B cell (primary cell): ENCODE measurements at regions not wholly inside any gene's neighbourhood (a gene's known extent, or its start where the extent isn't known, plus 50 kb on each side); places are given as distances from the start of the nearest gene placed in this dataset.

Source experiments
- ATAC-seq: fragments of 200-7000 bp; cut with Tn5 transposase; one replicate; pipeline ENCODE4 v1.10.0; 2021; ENCODE audit warnings: low read depth, mild to moderate bottlenecking, moderate number of reproducible peaks, moderate library complexity
- CTCF ChIA-PET: fragments of 350-600 bp; sonication (Branson Sonifier 250); formaldehyde crosslinking; loops from one replicate; lab custom pipeline; 2021; ENCODE audit warnings: antibody characterized with exemption, inconsistent platforms; lab: Charles Lee
- POLR2A ChIA-PET: fragments of 350-600 bp; sonication (Branson Sonifier 250); formaldehyde crosslinking; loops from one replicate; lab custom pipeline; 2021; ENCODE audit warnings: antibody characterized with exemption; lab: Charles Lee
- DNase-seq: peaks from one replicate; pipeline ENCODE4 v3.0.0; 2013
- H2AFZ ChIP-seq: 2 replicates; pipeline ENCODE4 v1.6.1; 2012; ENCODE audit warnings: mild to moderate bottlenecking, low read depth, low read length; ENCODE audit not compliant: insufficient read depth, poor library complexity, severe bottlenecking
- H3K27ac ChIP-seq, 2 donors: 1 replicate in 1 of 2; 2 replicates in 1 of 2; pipeline ENCODE4 v1.5.1; 2012 to 2013; ENCODE audit warnings: low read length in 2 of 2, mild to moderate bottlenecking in 2 of 2, moderate library complexity in 1 of 2
- H3K27me3 ChIP-seq, 4 experiments: fragments of 200-600 bp in 1 of 4; sonication (generic) in 1 of 4; replicated peaks in 1 of 4; 1 replicate in 2 of 4; 2 replicates in 2 of 4; pipeline versions ENCODE4 v1.6.1 to v1.7.0; 2013 to 2016; ENCODE audit warnings: low read length in 3 of 4, mild to moderate bottlenecking in 2 of 4, mixed read lengths in 1 of 4, moderate library complexity in 1 of 4; ENCODE audit not compliant: insufficient read depth in 4 of 4, control insufficient read depth in 3 of 4; ENCODE audit errors: control extremely low read depth in 1 of 4
- H3K36me3 ChIP-seq, 2 experiments: replicated peaks in 1 of 2; 1 replicate in 1 of 2; 2 replicates in 1 of 2; pipeline versions ENCODE4 v1.6.1 to v1.7.1; 2013; ENCODE audit warnings: low read length in 1 of 2; ENCODE audit not compliant: insufficient read depth in 2 of 2, control insufficient read depth in 1 of 2; ENCODE audit errors: control extremely low read depth in 1 of 2, extremely low read depth in 1 of 2
- H3K4me1 ChIP-seq, 2 donors: fragments of 200-600 bp in 1 of 2; sonication (generic) in 1 of 2; 1 replicate in 1 of 2; 2 replicates in 1 of 2; pipeline versions ENCODE4 v1.5.1 to v1.6.1; 2013 to 2017; ENCODE audit warnings: low read length in 2 of 2; ENCODE audit not compliant: control insufficient read depth in 2 of 2, insufficient read depth in 2 of 2
- H3K4me2 ChIP-seq: replicated peaks from 2 replicates; pipeline ENCODE3; 2012; ENCODE audit warnings: mild to moderate bottlenecking, low read depth, low read length; ENCODE audit not compliant: poor library complexity, severe bottlenecking
- H3K4me3 ChIP-seq, 5 experiments: fragments of 200-600 bp in 1 of 5; sonication (generic) in 1 of 5; 1 replicate in 3 of 5; 2 replicates in 2 of 5; pipeline versions ENCODE4 v1.5.1 to v1.7.0; 2011 to 2016; ENCODE audit warnings: low read length in 4 of 5, mild to moderate bottlenecking in 4 of 5, low read depth in 2 of 5, control low read depth in 1 of 5, moderate library complexity in 1 of 5; ENCODE audit not compliant: insufficient read depth in 1 of 5; ENCODE audit errors: control extremely low read depth in 1 of 5, extremely low read depth in 1 of 5
- H3K79me2 ChIP-seq: fragments of 200-600 bp; sonication (generic); one replicate; pipeline ENCODE4 v1.6.0; 2016; ENCODE audit warnings: low read length; ENCODE audit not compliant: control insufficient read depth, insufficient read depth
- H3K9ac ChIP-seq: fragments of 200-600 bp; sonication (generic); 2 replicates; pipeline ENCODE4 v1.6.1; 2017; ENCODE audit warnings: mild to moderate bottlenecking, low read length, moderate library complexity
- H3K9me3 ChIP-seq, 3 donors: one replicate each; pipeline versions ENCODE4 v1.6.1 to v1.7.1; 2013; ENCODE audit warnings: low read length in 2 of 3; ENCODE audit not compliant: control insufficient read depth in 2 of 3, insufficient read depth in 1 of 3; ENCODE audit errors: control extremely low read depth in 1 of 3
- H4K20me1 ChIP-seq: 2 replicates; pipeline ENCODE4 v1.6.0; 2012; ENCODE audit warnings: mild to moderate bottlenecking, low read length; ENCODE audit not compliant: insufficient read depth, control insufficient read depth, poor library complexity, severe bottlenecking
- H3K27ac Mint-ChIP-seq: one replicate; pipeline ENCODE4 v1.8.0; 2021; ENCODE audit warnings: mixed read lengths
- H3K27me3 Mint-ChIP-seq: one replicate; pipeline ENCODE4 v1.8.0; 2021; ENCODE audit warnings: mixed read lengths
- H3K4me1 Mint-ChIP-seq: one replicate; pipeline ENCODE4 v1.8.0; 2021; ENCODE audit warnings: mixed read lengths
- H3K4me3 Mint-ChIP-seq: one replicate; pipeline ENCODE4 v1.8.0; 2021; ENCODE audit warnings: mixed read lengths
- H3K9me3 Mint-ChIP-seq: one replicate; pipeline ENCODE4 v1.8.0; 2022; ENCODE audit warnings: mixed read lengths; ENCODE audit not compliant: insufficient read depth
- EZH2 ChIP-seq: IDR thresholded peaks from 2 replicates; pipeline ENCODE4 v1.6.1; 2012; ENCODE audit warnings: borderline replicate concordance, low read depth, mild to moderate bottlenecking, moderate library complexity, low read length; ENCODE audit not compliant: insufficient read depth, poor library complexity, severe bottlenecking
- WGBS: methylation state at CpG from one replicate; pipeline ENCODE4 v1.1.5; 2013; ENCODE audit warnings: missing lambda C conversion rate; ENCODE audit not compliant: insufficient coverage; 5-methylcytosine and 5-hydroxymethylcytosine counted together
- intact Hi-C: fragments of 100-400 bp; cut with micrococcal nuclease; formaldehyde crosslinking; loops from one replicate; pipeline ENCODE4 v1.10.0; 2022
- TF ChIP-seq, protein P1 (sequence below): fragments of 200-600 bp; IDR thresholded peaks from one replicate; pipeline ENCODE4 v1.8.0; 2022; ENCODE audit warnings: antibody characterized with exemption, mild to moderate bottlenecking

- no peaks in the 10 kb centered on the region for H3K9me3 Mint-ChIP-seq
- Histone ChIP-seq H3K36me3 (no peaks in the 10 kb centered on the region), H2AFZ (no peak overlapping the region), H3K9me3 (peaks cover 0 to 1% (median 0%) of the 10 kb centered on the region in 3 donors), H3K4me1 (no peaks in the 10 kb centered on the region), H4K20me1 (no peaks in the 10 kb centered on the region), H3K9ac (no peak overlapping the region), H3K27ac (no peak overlapping the region), H3K79me2 (no peaks in the 10 kb centered on the region), H3K27me3 (no peaks in the 10 kb centered on the region), H3K4me3 (no peak overlapping the region), H3K4me2 (no peak overlapping the region)
- no peak overlapping the region for H3K4me3 Mint-ChIP-seq
- no peaks in the 10 kb centered on the region for H3K4me1 Mint-ChIP-seq
- intact Hi-C loops: no loop called here
- ChIA-PET POLR2A (no interaction called here), CTCF (no interaction called here)
- H3K27ac Mint-ChIP-seq: no peak overlapping the region
- no peak for ATAC-seq
- TF ChIP-seq, protein P1, sequence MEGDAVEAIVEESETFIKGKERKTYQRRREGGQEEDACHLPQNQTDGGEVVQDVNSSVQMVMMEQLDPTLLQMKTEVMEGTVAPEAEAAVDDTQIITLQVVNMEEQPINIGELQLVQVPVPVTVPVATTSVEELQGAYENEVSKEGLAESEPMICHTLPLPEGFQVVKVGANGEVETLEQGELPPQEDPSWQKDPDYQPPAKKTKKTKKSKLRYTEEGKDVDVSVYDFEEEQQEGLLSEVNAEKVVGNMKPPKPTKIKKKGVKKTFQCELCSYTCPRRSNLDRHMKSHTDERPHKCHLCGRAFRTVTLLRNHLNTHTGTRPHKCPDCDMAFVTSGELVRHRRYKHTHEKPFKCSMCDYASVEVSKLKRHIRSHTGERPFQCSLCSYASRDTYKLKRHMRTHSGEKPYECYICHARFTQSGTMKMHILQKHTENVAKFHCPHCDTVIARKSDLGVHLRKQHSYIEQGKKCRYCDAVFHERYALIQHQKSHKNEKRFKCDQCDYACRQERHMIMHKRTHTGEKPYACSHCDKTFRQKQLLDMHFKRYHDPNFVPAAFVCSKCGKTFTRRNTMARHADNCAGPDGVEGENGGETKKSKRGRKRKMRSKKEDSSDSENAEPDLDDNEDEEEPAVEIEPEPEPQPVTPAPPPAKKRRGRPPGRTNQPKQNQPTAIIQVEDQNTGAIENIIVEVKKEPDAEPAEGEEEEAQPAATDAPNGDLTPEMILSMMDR: no peak
- TF ChIP-seq EZH2: no peak
- no CpG with 5 or more reads among the region's 2 CpGs for WGBS
- no peak for DNase-seq
- H3K27me3 Mint-ChIP-seq: no peaks in the 10 kb centered on the region
Measured at GRCh38 chr1:195704028-195704427, 904.2 kb downstream of the KCNT2 start.

DNA sequence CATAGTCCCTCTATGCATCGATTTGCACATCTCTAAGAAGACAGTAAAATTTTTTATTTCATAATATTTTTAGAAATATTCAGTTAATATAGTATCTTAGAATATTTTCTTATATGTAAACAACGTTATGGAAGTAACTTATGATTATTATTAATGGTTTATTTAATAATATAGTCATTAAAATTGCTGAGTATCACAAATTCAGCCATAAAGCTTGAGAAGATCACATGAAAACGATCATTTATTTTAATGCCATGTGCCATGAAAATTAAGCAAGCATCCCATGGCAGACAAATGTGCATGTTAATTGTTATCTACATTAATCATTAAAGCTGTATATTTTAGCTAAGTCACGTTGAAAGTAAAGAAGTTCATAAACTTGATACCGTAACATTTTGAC is 907.1 kb downstream of the KCNT2 start:
- H3K27me3 ChIP-seq: no peaks in the 10 kb centered on the region
- no peaks in the 10 kb centered on the region for H3K27me3 Mint-ChIP-seq

More for the DNA sequence above, 907.1 kb downstream of the KCNT2 start:
- intact Hi-C loops: no loop called here
- Histone ChIP-seq H3K4me2 (no peak overlapping the region), H2AFZ (no peak overlapping the region), H3K9me3 (peaks cover 0 to 1% (median 0%) of the 10 kb centered on the region in 3 donors), H3K4me3 (no peak overlapping the region), H3K9ac (no peak overlapping the region), H3K79me2 (no peaks in the 10 kb centered on the region), H3K27ac (no peak overlapping the region), H3K4me1 (no peaks in the 10 kb centered on the region), H4K20me1 (no peaks in the 10 kb centered on the region), H3K36me3 (no peaks in the 10 kb centered on the region)
- no peaks in the 10 kb centered on the region for H3K9me3 Mint-ChIP-seq
- CTCF ChIA-PET: no interaction called here
- DNase-seq: no peak
- POLR2A ChIA-PET: no interaction called here
- no peak overlapping the region for H3K27ac Mint-ChIP-seq
- H3K4me1 Mint-ChIP-seq: no peaks in the 10 kb centered on the region
- no peak for TF ChIP-seq EZH2
- TF ChIP-seq, protein P1: no peak
- no CpG with 5 or more reads among the region's 5 CpGs for WGBS
- ATAC-seq: no peak
- no peak overlapping the region for H3K4me3 Mint-ChIP-seq
